ENCODE measurements at regions not wholly inside any gene's neighbourhood (a gene's known extent, or its start where the extent isn't known, plus 50 kb on each side); places are given as distances from the start of the nearest gene placed in this dataset.

GRCh38 chr10:89873055-89873454 lies 171.7 kb downstream of the KIF20B start:
- H3K9ac ChIP-seq (ENCODE audit: low read length): no peak overlapping the region
- H3K4me3 ChIP-seq (ENCODE audit: control extremely low read depth in 1 of 5, extremely low read depth in 1 of 5, insufficient read depth in 1 of 5, low read depth in 2 of 5, low read length in 4 of 5): no peak overlapping the region
- H3K4me3 Mint-ChIP-seq: peak overlapping the region; percentile 48
- no peak overlapping the region for H3K27ac ChIP-seq (ENCODE audit: low read length in 2 of 2)
- H3K4me2 ChIP-seq (replicated peaks; ENCODE audit: low read depth, low read length, poor library complexity, severe bottlenecking): peak overlapping the region; percentile 57
- peaks cover 22% of the 10 kb centered on the region for H3K4me1 Mint-ChIP-seq
- H3K4me1 ChIP-seq (ENCODE audit: control insufficient read depth in 2 of 2, insufficient read depth in 2 of 2, low read length in 2 of 2): peaks cover 17% of the 10 kb centered on the region in 2 donors
- DNase-seq: peak; percentile 67
- no peaks in the 10 kb centered on the region for H4K20me1 ChIP-seq (ENCODE audit: control insufficient read depth, insufficient read depth, low read length, poor library complexity, severe bottlenecking)
- ChIA-PET CTCF (interaction anchor here (0.8 to 1.0 kb wide), 3 partner anchors 15 to 79 kb away, joined by 3 read pairs; no protein-coding TSS in a partner anchor), POLR2A (interaction anchor here (0.7 kb wide), 1 partner anchor 15 kb away, joined by 4 read pairs; no protein-coding TSS in a partner anchor)
- WGBS (ENCODE audit: insufficient coverage): no CpG with 5 or more reads among the region's 3 CpGs
- H3K27me3 ChIP-seq (replicated peaks in 1 of 4; ENCODE audit: control extremely low read depth in 1 of 4, control insufficient read depth in 3 of 4, insufficient read depth in 4 of 4, low read length in 3 of 4): no peaks in the 10 kb centered on the region
- peak overlapping the region; percentile 1 for H3K27ac Mint-ChIP-seq
- H3K36me3 ChIP-seq (replicated peaks in 1 of 2; ENCODE audit: control extremely low read depth in 1 of 2, control insufficient read depth in 1 of 2, extremely low read depth in 1 of 2, insufficient read depth in 2 of 2, low read length in 1 of 2): no peaks in the 10 kb centered on the region
- peak; percentile 73 for ATAC-seq (ENCODE audit: low read depth)
- intact Hi-C loops (cut with micrococcal nuclease): loop anchor here (2.0 kb wide), 1 partner anchor 14 kb away; no protein-coding TSS in a partner anchor
- peaks cover 0 to 3% (median 0%) of the 10 kb centered on the region in 3 donors for H3K9me3 ChIP-seq (ENCODE audit: control extremely low read depth in 1 of 3, control insufficient read depth in 2 of 3, insufficient read depth in 1 of 3, low read length in 2 of 3)
- peaks cover 6% of the 10 kb centered on the region for H3K27me3 Mint-ChIP-seq
- TF ChIP-seq EZH2 (IDR thresholded peaks at IDR 0.05; ENCODE audit: borderline replicate concordance, insufficient read depth, low read depth, low read length, poor library complexity, severe bottlenecking) (no peak), CTCF (IDR thresholded peaks at IDR 0.05) (no peak)
- H3K79me2 ChIP-seq (ENCODE audit: control insufficient read depth, insufficient read depth, low read length): no peaks in the 10 kb centered on the region
- H3K9me3 Mint-ChIP-seq (ENCODE audit: insufficient read depth): peaks cover 3% of the 10 kb centered on the region
- no peak overlapping the region for H2AFZ ChIP-seq (ENCODE audit: insufficient read depth, low read depth, low read length, poor library complexity, severe bottlenecking)

- Histone ChIP-seq H3K9me3 (ENCODE audit: control extremely low read depth in 1 of 3, control insufficient read depth in 2 of 3, insufficient read depth in 1 of 3, low read length in 2 of 3) (peaks cover 0 to 3% (median 0%) of the 10 kb centered on the region in 3 donors), H3K79me2 (ENCODE audit: control insufficient read depth, insufficient read depth, low read length) (no peaks in the 10 kb centered on the region), H3K27me3 (replicated peaks in 1 of 4; ENCODE audit: control extremely low read depth in 1 of 4, control insufficient read depth in 3 of 4, insufficient read depth in 4 of 4, low read length in 3 of 4) (no peaks in the 10 kb centered on the region), H3K4me1 (ENCODE audit: control insufficient read depth in 2 of 2, insufficient read depth in 2 of 2, low read length in 2 of 2) (peaks cover 17 to 29% of the 10 kb centered on the region in 2 donors), H3K36me3 (replicated peaks in 1 of 2; ENCODE audit: control extremely low read depth in 1 of 2, control insufficient read depth in 1 of 2, extremely low read depth in 1 of 2, insufficient read depth in 2 of 2, low read length in 1 of 2) (no peaks in the 10 kb centered on the region), H3K27ac (ENCODE audit: low read length in 2 of 2) (no peak overlapping the region), H3K4me2 (replicated peaks; ENCODE audit: low read depth, low read length, poor library complexity, severe bottlenecking) (no peak overlapping the region), H4K20me1 (ENCODE audit: control insufficient read depth, insufficient read depth, low read length, poor library complexity, severe bottlenecking) (no peaks in the 10 kb centered on the region), H3K9ac (ENCODE audit: low read length) (no peak overlapping the region), H2AFZ (ENCODE audit: insufficient read depth, low read depth, low read length, poor library complexity, severe bottlenecking) (no peak overlapping the region), H3K4me3 (ENCODE audit: control extremely low read depth in 1 of 5, extremely low read depth in 1 of 5, insufficient read depth in 1 of 5, low read depth in 2 of 5, low read length in 4 of 5) (no peak overlapping the region)
- POLR2A ChIA-PET: no interaction called here
- intact Hi-C loops (cut with micrococcal nuclease): no loop called here
- TF ChIP-seq EZH2 (IDR thresholded peaks at IDR 0.05; ENCODE audit: borderline replicate concordance, insufficient read depth, low read depth, low read length, poor library complexity, severe bottlenecking): no peak
- no peak for TF ChIP-seq CTCF (IDR thresholded peaks at IDR 0.05)
- H3K4me3 Mint-ChIP-seq: no peak overlapping the region
- peaks cover 40% of the 10 kb centered on the region for H3K4me1 Mint-ChIP-seq
- ATAC-seq (ENCODE audit: low read depth) (no peak), DNase-seq (no peak)
- 100% methylated on average over 1 of the region's 3 CpGs for WGBS (ENCODE audit: insufficient coverage)
- no peaks in the 10 kb centered on the region for H3K27me3 Mint-ChIP-seq
- CTCF ChIA-PET: no interaction called here
- peaks cover 4% of the 10 kb centered on the region for H3K9me3 Mint-ChIP-seq (ENCODE audit: insufficient read depth)
- no peak overlapping the region for H3K27ac Mint-ChIP-seq
Measured at GRCh38 chr10:89875557-89875956, 174.2 kb downstream of the KIF20B start.

Data from B cell (primary cell).